NOMO-1 treated with DMSO at 0.1 percent for 48 hours (cell line): ENCODE measurements at regions not wholly inside any gene's neighbourhood (a gene's known extent, or its start where the extent isn't known, plus 50 kb on each side); places are given as distances from the start of the nearest gene placed in this dataset.
"Not testable (repeated sequence)": the region's sequence is repeated elsewhere in the genome, so short reads cannot be mapped to it uniquely, and the experiment has no call there.

Experiments used
- DNase-seq: peaks from one replicate; lab custom pipeline; 2025; ENCODE audit not compliant: unreplicated experiment; lab: John Stamatoyannopoulos, UW

DNA sequence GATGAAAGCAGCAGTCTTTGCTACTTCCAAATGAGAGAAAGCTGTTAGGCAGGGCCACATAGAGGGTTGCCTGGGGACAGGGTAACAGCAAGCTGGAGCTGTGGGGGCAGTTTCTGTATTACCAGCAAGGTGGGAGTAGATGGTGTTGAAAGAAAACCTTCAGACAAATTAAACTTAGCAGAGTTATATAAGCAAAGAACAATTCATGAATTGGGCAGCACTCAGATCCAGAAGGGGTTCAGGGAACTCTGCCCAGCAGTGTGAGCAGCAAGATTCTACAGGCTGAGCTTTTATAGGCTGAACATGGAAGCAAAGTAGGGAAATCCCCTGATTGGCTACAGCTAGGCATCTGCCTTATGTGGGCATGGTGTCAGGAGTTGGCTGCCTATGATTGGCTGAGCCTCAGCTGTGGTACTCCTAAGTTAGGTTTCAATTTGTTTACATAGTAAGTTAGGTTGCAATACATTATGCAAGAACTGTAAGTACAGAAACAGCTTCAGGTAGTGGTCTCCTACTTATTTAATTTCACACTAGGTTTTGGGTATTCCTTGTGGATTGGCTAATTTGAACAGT is 64.1 kb upstream of the TMPRSS2 start:
- no peak for DNase-seq

DNA sequence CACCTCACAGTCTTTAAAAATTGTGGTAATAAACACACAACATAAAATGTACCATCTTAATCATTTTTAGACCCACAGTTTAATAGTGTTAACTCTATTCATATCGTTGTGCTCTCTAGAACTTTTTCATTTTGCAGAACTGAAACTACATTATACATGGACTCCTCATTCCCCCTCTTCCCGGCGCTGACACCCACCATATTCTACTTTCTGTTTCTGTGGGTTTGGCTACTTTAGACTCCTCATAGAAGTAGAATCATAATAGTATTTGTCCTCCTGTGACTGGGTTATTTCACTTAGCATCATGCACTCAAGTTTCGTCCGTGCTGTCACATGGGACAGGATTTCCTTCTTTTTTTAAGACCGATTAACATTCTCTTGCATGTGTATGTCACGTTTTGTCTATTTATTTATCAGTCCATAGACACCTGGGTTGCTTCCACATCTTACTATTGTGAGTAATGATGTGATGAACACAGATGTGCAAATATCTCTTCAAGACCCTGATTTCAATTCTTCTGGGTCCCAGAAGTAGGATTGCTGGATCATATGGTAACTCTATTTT is 62.9 kb upstream of the TMPRSS2 start:
- DNase-seq: peak; percentile 70

DNA sequence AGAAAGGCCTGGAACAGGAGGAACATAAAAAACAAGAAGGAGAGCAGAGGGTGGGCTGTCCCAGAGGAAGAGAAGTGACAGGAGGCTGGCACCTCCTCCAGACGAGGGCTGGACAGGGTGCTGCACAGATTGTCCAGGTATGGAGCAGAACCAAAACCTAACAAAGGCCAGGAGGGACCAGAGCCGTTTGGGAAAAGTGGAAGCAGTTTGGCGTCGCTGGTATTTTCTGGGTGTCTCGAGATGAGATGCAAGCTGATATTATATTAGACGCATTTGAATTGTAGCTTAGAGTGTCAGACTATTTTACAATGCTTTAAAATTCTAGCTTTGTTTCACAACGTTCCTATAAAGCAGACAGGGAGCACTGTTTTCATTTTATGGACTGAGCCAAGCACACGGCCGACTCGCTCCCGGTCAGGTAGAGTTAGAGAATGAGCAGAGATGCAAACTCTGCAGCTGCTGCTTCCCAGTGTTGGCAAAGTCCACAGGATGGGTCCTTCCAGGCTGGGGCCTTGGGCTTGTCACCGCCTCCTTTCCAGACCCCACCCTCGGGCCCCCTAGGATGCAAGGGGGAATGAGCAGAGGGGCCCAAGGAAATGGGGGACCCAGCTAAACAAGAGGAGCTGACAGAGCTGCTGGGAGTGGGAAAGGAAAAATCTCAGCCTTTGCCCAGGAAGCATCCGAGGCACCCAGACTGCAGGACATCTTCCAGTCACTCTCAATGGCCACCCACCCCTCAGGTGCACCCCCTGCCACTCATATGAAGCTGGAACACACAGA is 60.8 kb upstream of the TMPRSS2 start:
- DNase-seq: no peak

DNA sequence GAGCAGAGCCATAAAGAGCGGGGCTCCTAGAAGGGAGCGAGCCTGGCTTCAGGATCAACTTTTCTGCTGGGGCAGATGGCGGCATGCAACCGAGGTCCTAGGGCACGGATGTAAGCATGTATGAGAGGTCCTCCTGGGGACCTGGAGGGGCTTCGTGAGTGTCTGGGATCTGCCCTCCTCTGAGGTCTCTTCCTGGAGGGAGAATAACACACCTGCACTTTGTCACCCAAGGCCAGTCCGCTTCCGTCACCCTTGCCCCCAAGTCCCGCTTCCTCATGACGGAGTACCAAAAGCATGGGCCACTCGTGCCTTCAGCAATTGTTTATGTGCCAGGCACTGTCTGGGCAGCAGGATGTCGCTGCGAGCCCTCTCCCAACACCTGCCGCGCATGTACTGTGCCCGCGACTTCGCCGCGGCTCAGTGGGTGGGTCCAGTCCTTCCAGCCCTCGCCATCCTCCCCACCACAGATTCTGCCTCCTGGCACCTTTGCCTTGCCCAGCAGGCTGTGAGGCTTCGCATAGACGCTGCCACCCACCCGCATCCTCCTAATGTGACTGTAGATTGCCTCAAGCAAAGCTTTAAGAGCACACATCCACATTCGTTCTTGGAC is 60.0 kb upstream of the TMPRSS2 start:
- DNase-seq: no peak

DNA sequence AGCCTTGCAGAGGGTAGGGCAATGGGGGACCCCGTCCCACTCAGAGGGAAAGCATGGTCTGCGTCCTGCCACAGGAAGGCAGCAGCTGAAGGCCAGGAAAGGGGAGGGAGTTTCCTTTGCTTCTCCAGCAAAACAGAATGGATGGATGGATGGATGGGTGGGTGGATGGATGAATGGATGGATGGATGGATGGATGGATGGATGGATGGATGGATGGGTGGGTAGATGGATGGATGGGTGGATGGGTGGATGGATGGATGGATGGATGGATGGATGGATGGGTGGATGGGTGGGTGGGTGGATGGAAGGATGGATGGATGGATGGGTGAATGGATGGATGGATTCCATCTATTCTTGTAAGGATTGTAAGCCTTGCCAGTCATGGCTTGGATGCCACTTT is 59.3 kb upstream of the TMPRSS2 start:
- not testable (repeated sequence) for DNase-seq

DNA sequence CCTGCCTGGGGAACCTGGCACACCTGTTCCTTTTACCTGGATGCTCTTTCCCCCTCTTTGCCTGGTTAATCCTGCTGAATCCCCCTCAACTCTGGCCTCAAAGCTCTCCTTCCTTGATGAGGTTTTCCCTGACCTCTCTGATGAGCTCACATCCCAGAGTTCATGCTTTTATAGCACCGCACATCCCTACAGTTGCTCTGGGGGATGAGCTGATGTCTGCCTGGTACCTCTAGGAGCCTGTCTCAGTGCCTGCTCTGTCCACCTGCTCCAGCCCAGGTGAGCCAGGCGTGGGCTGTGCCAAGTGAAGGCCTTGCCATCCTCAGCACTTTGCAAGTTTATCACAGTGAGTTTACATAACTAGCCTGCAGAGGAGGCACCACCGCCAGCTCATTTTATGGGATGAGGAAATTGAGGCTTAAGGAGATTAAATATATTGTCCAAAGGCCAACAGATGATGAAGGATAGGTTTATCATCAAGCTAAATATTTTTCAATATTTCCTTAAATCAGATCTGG is 58.6 kb upstream of the TMPRSS2 start:
- DNase-seq: no peak

DNA sequence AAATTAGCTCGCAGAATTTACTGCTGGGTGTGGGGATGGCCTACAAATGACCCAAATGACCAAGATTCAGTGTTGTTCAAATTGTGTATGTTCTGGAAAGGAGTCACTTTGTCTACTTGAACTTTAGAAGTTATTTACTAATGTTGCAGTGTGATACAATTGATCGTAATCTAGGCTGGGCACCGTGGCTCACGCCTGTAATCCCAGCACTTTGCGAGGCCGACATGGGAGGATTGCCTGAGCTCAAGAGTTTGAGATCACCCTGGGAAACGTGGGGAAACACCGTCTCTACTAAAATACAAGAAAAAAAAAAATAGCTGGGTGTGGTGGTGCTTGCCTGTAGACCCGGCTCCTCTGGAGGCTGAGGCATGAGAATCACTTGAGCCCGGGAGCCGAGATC is 57.6 kb upstream of the TMPRSS2 start:
- DNase-seq: no peak

DNA sequence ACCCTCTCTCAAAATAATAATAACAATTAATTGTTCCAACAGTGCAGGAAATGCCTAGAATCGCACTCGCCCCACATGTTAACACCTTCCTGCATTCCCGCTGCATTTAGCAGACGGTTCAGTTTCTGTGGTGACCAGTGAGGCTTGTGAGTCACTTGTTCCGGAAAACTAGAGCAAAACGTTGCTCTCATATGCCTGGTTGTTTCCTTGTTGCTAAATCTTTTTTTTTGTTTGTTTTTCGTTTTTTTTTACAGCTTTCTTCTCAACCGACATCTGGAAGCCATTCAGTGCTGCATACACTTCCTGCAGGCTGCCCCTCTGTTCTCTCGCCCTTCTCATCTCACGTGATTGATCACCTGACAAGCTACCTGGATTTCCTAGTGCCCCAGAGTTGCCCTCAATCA is 56.9 kb upstream of the TMPRSS2 start:
- peak; percentile 73 for DNase-seq

DNA sequence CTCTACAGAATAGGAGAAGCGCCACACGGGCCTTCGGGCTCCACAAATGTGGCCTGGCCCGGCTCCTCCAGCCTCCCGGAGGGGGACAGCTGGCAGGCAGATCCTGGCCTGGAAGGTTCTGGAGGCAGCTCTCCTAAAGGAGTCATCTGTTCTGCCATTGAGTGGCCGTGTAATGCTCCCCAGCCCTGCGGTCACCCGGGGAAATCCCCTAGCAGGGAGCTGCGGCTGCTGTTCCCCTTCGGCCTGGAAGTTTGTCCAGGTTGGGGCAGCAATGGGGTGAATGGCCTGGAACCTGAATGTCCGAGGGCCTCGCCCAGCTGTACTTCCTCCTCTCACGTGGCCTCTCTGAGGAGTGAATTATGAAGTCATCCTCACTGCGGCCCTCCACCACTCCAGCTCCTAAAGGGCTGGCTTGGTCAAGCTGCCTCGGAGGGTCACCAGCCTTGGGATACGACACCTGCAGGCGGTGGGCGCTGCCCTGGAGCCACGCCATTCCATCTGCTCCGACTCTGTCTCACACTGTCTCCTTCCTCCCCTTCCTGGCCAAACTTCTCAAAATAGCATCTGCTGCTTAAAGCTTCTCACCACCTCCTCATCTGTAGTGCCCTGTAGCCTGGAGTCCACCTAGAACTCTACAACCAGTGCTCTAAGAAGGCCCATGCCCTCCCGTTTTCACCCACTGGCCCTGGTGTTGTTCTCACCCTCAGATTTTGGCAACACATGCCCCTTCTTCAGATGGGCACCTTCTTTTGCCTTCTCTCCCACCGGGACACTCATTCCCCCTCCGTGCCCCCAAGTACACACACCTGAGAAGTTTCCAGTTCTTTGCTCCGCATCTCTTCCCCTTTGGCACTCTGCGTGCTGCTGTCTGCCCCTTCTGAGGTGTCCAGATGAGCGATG is 54.4 kb upstream of the TMPRSS2 start:
- DNase-seq: no peak

DNA sequence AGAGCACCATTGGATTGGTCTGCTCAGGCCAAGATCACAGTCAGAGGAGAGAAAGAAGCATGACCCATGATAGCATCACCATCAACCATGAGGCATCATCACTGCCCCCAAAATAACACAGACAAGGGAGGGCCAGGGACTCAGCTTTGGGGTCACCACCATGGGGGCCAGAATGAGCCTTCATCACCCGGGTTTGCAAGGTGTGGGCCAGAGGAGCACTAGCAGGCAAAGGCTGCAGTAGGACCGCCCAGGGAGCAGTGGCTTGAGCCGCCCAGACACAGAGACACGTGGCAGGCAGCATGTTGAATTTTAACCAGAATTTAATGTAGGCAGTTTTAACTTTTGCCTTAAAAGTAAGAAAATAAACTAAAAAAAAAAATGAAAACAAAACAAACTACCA is 53.7 kb upstream of the TMPRSS2 start:
- DNase-seq: no peak

DNA sequence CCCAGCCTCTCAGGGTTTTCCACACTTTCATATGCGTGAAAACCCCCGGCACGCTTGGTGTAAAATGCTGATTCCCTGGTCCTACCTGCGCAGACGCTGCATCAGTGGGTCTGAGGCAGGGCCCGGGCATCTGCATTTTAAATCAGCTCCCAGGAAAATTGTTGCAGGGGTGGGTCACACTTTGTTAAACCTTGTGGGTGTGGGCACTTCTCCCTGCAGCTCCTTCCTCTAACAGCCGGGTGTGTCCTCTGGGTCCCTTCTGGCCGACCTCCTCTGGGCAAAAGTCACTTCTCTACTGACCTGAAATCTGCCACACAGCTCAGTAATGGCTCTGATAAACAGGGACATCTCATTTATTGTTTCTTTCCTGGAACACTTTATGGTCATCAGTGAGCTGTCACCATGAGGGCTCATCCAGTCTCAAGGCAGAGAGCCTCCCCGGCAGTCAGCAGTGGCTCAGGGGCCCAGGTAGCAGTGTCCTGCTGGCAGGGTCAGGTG is 52.8 kb upstream of the TMPRSS2 start:
- DNase-seq: no peak

DNA sequence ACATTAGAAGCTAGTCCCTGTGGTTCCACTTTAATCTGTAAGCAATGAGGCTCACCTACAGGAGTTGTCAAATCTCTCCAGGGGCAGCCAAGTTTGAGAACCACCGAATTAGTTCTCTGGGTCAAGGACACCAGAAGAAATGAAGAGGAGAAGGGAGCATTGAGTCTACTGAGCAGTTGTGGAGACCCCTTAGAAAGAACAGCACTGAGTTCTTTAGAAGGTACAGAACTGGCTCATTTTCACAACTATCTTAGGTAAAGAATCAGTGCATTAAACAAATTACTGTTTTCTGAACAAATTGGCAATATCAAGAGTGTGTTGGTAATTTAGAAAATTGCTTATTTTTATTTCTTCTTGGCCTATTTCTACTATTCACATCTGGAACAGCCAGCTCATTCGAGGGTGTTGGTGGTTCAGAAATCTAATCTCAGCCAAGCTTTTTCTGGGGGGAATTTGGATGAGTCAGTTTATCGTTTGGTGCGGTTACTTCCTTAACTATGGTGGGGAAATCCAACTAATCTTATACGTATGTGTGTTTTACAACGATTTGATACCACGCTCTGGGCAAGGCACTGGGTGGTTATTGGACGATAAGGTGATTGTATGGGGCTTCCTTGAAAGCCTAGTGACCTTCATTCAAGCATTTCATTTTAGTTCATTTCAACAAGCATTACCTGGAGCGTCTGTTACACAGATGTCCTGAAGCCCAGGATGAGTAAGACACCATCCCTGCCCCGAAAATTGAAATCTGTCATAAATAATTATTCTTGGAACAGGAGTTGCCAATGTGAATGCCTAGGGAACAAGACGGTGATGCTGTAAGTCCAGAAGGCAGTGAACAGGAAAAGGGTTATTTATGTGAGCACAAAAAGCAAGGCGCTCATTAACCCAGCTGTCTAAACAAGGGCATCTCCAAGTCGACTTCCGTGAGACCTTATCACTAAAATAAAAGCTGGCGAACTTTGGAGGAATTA is 52.0 kb upstream of the TMPRSS2 start:
- DNase-seq: no peak

DNA sequence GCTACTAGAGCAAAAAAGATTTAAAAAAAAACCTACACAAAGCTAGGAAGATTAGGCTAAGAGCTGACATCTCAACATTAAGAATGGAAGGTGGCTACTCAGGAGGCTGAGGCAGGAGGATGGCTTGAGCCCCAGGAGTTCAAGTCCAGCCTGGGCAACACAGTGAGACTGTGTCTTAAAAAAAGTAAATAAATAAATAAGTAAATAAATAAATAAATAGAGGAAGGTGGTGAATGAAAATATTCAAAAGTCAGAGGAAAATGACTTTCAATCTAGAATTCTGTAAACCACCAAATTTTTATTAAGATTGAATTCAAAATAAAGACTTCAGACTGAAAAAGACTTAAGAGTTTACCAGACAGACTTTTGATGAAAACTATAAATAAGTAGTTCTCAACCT is 50.9 kb upstream of the TMPRSS2 start:
- no peak for DNase-seq

DNA sequence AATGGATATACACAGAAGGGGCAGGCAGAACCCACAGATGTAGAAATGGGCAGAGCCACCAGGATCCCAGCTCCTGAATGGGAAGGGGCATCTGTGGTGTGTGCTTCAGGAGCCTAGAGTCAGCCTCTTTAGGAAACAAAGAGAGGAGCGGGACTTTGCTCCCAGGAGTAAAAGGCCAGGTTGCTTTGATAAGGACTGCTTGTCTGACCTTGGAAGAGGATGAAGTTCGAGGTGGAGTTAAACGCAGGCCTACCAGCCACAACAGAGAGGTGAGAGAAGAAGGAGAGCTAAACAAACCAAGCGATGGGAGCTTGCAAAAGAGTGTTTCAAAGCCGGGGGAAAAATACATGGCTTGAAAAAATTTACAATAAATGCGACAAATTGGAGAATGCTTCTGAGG is 49.9 kb upstream of the TMPRSS2 start:
- DNase-seq: no peak
